G401.6 (cell line): ENCODE measurements at regions not wholly inside any gene's neighbourhood (a gene's known extent, or its start where the extent isn't known, plus 50 kb on each side); places are given as distances from the start of the nearest gene placed in this dataset.
"Not testable (repeated sequence)": the region's sequence is repeated elsewhere in the genome, so short reads cannot be mapped to it uniquely, and the experiment has no call there.

Experiments used
- FAIRE-seq: peaks from 2 replicates; lab custom pipeline; 2012; peaks lifted over from hg19 to GRCh38; lab: Jason Lieb, UNC

GRCh38 chr2:225797394-225797793 is 397.9 kb downstream of the NYAP2 start:
- no peak for FAIRE-seq

DNA sequence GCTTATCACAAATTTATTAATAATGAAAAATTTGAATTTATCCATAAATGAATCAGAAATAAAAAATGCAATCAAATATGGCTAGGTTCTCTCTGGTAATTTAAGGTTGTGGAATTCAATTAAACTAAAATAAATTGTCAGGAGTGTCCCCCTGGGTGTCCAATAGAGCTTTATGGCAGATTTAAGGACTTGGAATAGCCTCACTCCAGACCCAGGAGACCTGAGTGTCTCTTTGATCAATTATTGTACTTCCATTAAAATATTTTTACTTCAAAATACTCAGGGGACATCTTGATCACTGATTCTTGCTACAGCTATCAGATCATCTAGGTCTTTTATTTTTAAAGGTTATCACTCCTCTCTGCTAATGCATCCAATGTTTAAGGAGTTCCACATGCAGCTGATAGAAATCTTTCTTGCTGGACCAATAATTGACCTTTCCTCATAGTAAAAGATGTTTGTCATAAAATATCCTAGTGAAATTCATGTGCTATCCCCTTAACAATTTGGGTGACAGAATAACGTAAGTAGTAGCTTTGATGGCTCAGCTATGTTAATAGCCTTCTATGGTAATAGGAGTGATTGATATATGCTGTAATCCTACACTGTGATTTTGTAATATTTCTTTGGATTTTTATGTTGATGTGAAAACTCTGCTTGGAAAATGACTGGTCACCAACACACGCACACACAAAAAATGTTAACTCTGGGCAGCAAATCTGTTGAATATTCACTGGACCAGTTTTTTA is 395.3 kb downstream of the NYAP2 start:
- FAIRE-seq, result no peak

GRCh38 chr2:225793736-225794550 is 394.4 kb downstream of the NYAP2 start:
- no peak for FAIRE-seq

DNA sequence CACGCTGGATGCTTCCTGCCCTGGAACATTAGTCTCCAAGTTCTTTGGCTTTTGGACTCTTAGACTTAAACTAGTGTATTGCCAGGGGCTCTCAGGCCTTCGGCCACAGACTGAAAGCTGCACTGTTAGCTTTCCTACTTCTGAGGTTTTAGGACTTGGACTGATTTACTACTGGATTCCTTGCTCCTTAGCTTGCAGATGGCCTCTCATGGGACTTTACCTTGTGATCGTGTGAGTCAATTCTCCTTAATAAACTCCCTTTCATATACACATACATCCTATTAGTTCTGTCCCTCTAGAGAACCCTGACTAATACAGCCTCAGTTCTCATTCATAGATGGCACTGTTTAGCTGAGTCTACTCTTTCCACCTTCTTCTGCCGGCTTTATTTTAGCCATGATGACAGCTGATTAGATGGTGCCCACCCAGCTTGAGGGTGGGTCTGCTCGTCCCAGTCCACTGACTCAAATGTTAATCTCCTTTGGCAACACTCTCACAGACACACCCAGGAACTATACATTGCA is 389.1 kb downstream of the NYAP2 start:
- no peak for FAIRE-seq

DNA sequence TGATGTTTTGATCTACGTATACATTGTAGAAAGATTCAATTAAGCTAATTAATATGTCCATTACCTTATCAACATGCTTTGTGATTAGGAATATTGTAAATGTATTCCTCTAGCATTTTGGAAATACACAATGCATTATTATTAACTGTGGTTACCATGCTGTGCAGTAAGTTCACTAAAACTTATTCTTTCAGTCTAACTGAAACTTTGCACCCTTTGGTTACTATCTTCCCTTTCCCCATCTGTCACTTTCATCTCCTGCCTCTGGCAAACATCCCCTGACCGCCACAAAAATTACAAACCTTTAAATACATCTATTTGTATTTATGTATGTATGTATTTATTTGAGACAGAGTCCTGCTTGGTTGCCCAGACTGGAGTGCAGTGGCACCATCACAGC is 388.0 kb downstream of the NYAP2 start:
- no peak for FAIRE-seq

DNA sequence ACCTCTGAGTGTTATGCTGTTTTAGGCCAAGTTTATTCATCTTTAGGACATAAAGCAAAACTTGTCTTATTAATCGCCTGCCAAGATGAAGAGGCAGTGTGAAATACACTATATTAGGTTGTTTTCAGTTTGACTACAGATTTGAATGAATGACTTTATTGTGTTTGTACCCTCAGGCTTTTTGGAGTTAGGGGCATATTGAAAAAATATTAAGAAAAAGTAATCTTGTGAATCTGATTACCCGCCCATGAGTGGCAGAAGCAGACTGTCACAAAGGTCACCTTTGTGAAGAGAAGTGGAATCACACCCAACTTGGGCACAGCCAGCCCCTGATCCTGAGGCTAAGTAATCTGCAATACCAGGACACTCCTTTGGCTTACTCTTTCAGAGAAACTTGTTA is 382.5 kb downstream of the NYAP2 start:
- FAIRE-seq, result no peak

DNA sequence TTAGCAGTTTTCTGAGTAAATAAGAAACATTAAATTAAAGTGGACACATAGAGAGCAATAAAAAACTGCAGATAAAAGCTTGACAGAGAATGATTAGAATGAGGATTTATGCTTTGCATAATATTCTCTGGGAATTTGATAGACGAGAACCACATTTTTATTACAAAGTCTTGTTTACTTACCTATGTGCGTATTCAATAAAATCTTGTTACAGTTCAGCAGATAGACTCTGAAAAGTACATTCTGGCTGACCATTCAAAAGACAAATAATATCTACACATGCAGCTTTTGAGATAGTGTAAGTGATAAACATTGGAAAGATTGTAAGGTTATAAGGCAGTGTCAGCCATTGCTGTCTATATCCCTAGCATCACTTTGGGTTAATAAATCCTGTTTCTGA is 381.6 kb downstream of the NYAP2 start:
- no peak for FAIRE-seq

DNA sequence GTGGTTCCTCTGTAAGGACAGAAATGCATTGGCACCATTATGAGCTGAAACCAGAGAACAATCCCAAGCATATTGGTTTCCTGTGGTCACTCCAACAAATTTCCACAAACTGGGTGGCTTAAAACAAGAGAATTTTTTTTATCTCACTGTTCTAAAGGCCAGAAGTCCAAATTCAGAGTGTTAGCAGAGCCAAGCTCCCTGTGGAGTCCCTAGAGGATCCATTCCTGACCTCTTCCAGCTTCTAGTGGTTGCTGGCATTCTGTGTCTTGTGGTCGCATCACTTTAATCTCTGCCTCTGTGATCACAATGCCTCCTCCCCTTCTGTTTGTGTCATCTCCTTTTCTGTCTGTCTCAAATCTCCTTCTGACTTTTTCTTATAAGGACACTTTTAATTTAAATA is 380.3 kb downstream of the NYAP2 start:
- FAIRE-seq, result no peak

- FAIRE-seq, result no peak
These were observed 373.6 kb downstream of the NYAP2 start for GRCh38 chr2:225773148-225773547.

GRCh38 chr2:225771701-225772100 is 372.2 kb downstream of the NYAP2 start:
- FAIRE-seq, result no peak

DNA sequence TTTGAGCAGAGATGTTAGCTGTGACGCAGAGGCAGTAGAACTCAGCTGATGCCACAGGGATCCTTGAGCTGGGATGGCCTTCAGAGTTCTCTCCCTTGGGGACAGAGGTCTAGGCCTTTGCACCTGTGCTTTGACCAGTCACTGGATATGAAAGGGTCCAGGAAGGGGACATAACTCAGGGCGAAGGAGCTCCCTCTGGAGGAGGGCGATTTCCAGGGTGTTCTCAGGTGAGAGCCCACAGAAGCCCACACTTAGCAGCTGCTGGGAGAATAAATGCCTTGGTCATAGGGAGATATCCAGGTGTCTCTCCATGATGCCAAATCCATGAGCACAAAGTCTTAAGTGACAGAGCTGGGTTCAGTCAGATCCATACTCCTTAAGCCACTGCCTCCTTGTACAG is 369.2 kb downstream of the NYAP2 start:
- FAIRE-seq, result no peak

DNA sequence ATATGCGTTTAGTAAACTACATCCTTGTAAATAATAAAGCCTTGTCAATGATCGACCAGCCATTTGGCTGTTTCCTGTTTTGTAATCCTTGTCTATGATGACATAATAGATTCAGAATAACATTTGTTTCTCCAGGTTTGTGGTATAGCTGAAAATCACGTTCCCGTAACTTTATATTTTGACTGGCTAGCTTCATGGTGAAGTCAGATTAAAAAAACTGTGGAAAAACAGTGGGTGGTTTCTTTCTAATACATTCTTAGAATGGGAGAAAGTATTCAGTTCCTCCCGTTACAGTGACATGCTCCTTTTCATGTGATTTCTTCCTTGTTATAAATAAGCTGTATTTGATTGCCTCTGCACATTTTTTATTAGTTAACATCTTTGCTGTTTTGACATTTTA is 366.9 kb downstream of the NYAP2 start:
- FAIRE-seq, result no peak

- FAIRE-seq, result no peak
These were observed 366.3 kb downstream of the NYAP2 start for GRCh38 chr2:225765820-225766219.

DNA sequence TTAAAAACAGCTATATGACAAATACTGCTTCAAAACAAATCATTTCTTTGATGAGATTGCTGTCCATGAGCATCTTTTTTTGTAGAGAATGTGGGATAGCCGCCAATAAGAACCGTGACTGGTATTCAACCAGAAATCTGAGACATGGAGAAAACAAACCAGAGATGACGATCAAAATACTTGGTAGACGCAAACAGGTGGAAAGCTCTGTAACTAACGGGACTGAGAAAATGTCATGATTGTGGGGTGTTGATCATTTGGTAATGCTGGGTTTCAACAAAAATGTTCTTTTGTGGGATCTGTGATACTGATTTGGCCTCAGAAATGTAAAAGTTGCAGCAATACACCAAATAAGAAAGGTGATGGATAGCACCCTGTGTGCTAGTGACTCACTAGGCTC is 364.8 kb downstream of the NYAP2 start:
- no peak for FAIRE-seq

DNA sequence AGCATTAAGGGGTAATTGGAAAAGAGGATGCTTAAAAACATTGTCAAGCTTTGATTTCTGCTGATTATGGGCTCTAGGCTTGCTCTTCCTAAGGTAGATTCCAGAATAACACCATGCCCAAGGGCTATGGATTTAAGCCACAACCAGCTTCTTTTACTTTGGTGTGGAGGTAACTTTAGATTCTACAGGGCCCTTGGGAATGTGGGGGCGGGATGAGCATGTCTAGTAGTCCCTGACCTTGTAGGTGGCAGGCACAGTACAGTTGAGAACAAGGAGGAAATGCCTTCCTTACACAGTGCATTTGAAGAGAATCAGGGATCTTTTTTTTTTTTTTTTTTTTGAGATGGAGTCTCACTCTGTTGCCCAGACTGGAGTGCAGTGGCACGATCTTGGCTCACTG is 364.2 kb downstream of the NYAP2 start:
- no peak for FAIRE-seq

DNA sequence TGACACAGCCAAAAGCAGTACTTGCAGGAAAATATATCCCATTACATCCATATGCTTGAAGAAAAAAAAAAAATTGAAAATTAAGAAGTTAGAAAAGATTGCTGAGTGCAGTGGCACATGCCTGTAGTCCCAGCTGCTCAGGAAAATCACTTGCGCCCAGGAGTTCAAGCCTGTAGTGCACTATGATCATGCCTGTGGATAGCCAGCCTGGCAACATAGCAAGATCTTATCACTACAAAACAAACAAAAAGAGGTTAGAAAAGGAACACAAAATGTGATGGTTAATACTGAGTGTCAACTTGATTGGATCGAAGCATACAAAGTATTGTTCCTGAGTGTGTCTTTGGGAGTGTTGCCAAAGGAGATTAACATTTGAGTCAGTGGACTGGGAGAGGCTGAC is 361.9 kb downstream of the NYAP2 start:
- no peak for FAIRE-seq

DNA sequence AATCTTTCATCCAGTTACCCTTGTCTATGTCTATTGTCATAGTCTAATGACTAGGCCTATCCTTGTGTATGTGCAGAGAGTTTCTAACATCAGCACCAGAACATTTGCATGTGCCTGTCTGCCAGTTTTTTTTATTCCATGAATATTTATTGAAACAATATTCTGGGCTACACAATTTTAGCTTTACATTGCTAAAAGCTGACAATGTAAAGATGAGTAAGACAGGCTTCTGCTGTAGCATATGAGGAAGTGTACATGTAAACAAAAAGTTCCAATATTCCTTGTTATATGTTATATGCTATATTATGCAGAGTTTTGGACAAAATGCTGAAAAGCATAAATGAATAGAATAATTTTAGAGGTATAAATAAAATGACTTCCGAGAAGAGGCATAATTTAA is 357.7 kb downstream of the NYAP2 start:
- FAIRE-seq, result no peak

GRCh38 chr2:225756198-225756597 is 356.7 kb downstream of the NYAP2 start:
- no peak for FAIRE-seq

DNA sequence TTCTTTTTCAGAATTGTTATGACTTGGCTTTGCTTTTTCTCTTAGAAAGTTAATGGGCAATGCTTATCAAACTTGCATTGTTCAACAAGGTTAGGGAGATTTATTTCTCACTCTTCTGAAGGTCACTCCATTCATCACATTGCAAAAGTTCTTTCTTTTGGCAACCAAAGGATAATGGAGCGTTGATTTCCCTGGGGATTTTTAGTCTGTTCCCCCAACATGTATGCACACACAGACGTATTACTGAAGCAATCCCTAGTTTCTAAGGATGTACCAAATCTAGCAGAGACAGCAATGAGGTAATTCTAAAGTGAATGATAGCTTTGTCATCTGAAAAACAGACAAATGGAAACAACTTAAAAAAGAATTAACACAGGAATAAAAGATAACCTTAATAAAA is 349.1 kb downstream of the NYAP2 start:
- no peak for FAIRE-seq

DNA sequence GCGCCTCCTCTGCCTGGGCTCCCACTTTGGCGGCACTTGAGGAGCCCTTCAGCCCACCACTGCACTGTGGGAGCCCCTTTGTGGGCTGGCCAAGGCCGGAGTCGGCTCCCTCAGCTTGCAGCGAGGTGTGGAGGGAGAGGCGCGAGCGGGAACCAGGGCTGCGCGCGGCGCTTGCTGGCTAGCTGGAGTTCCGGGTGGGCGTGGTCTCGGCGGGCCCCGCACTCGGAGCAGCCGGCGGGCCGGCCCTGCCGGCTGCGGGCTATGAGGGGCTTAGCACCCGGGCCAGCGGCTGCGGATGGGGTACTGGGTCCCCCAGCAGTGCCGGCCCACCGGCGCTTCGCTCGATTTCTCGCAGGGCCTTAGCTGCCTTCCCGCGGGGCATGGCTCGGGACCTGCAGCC is 344.5 kb downstream of the NYAP2 start:
- not testable (repeated sequence) for FAIRE-seq

- no peak for FAIRE-seq
These were observed 343.0 kb downstream of the NYAP2 start for GRCh38 chr2:225742487-225742886.

DNA sequence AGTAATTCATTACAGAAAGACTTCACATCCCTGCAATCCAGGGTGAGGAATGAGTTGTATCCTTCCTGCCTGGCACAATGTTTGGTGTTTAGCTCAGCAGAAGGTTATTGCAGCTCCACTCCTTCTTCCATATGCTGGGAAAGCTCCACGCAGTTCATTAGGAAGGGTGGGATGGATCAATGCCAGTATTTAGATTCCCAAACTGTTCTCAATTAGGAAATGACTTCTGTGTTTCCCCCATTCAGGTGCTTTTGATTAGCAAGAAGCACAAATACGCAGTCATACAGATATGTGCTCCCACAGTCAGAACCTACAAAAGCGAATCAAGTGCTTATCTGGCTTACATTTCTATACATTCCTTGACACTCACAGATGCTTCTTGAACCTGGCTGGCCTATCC is 340.6 kb downstream of the NYAP2 start:
- FAIRE-seq, result no peak

- FAIRE-seq, result no peak
These were observed 339.8 kb downstream of the NYAP2 start for GRCh38 chr2:225739328-225739727.

- FAIRE-seq, result no peak
These were observed 339.2 kb downstream of the NYAP2 start for GRCh38 chr2:225738735-225739134.
